Hepatocyte (in vitro differentiated cells): ENCODE measurements at regions not wholly inside any gene's neighbourhood (a gene's known extent, or its start where the extent isn't known, plus 50 kb on each side); places are given as distances from the start of the nearest gene placed in this dataset.

Source experiments
- DNase-seq: peaks from one replicate; pipeline ENCODE4 v3.0.0-alpha.2; 2016; ENCODE audit warnings: low spot score
- H2AFZ ChIP-seq: fragments of 200-600 bp; sonication (generic); 2 replicates; pipeline ENCODE4 v1.6.0; 2016; ENCODE audit warnings: antibody characterized with exemption, mild to moderate bottlenecking
- H3K27ac ChIP-seq: fragments of 200-600 bp; sonication (generic); 2 replicates; pipeline ENCODE4 v1.5.1; 2016; ENCODE audit warnings: mild to moderate bottlenecking
- H3K27me3 ChIP-seq: fragments of 200-600 bp; sonication (generic); 2 replicates; pipeline ENCODE4 v1.6.1; 2016
- H3K36me3 ChIP-seq: fragments of 200-600 bp; sonication (generic); replicated peaks from 2 replicates; pipeline ENCODE4 v1.5.1; 2016; ENCODE audit warnings: low read depth; ENCODE audit not compliant: insufficient read depth
- H3K4me1 ChIP-seq: fragments of 200-600 bp; sonication (generic); 2 replicates; pipeline ENCODE4 v1.5.1; 2016; ENCODE audit warnings: mild to moderate bottlenecking, moderate library complexity; ENCODE audit not compliant: insufficient read depth
- H3K4me2 ChIP-seq: fragments of 200-600 bp; sonication (generic); 2 replicates; pipeline ENCODE4 v1.6.0; 2016
- H3K4me3 ChIP-seq: fragments of 200-600 bp; sonication (generic); 2 replicates; pipeline ENCODE4 v1.5.1; 2016; ENCODE audit warnings: mild to moderate bottlenecking
- H3K79me2 ChIP-seq: fragments of 200-600 bp; sonication (generic); 2 replicates; pipeline ENCODE4 v1.6.0; 2017; ENCODE audit warnings: mild to moderate bottlenecking
- H3K9me2 ChIP-seq: fragments of 200-600 bp; sonication (generic); replicated peaks from 2 replicates; pipeline ENCODE4 v1.6.0; 2017; ENCODE audit warnings: mild to moderate bottlenecking; ENCODE audit not compliant: insufficient read depth
- H3K9me3 ChIP-seq: fragments of 200-600 bp; sonication (generic); 2 replicates; pipeline ENCODE4 v1.5.1; 2016; ENCODE audit warnings: low read depth, mild to moderate bottlenecking
- H4K20me1 ChIP-seq: fragments of 200-600 bp; sonication (generic); 2 replicates; pipeline ENCODE4 v1.6.0; 2016; ENCODE audit warnings: mild to moderate bottlenecking; ENCODE audit not compliant: insufficient read depth, poor library complexity, severe bottlenecking
- EZH2 ChIP-seq: fragments of 200-600 bp; sonication (generic); IDR thresholded peaks from 2 replicates; pipeline ENCODE4 v1.6.1; 2016; ENCODE audit warnings: antibody characterized with exemption, mild to moderate bottlenecking, borderline replicate concordance
- EZH2phosphoT487 ChIP-seq: fragments of 200-600 bp; sonication (generic); IDR thresholded peaks from one replicate; pipeline ENCODE4 v1.6.1; 2018; ENCODE audit warnings: antibody characterized with exemption, mild to moderate bottlenecking, low read depth, moderate library complexity; ENCODE audit not compliant: unreplicated experiment, severe bottlenecking
- WGBS: methylation state at CpG from one replicate; pipeline ENCODE4 v1.1.6; 2016; ENCODE audit warnings: low lambda C conversion rate; ENCODE audit errors: missing lambda C conversion rate; 5-methylcytosine and 5-hydroxymethylcytosine counted together
- TF ChIP-seq, protein P1 (sequence below): fragments of 200-600 bp; sonication (generic); IDR thresholded peaks from 2 replicates; pipeline ENCODE4 v1.5.1; 2016; ENCODE audit warnings: antibody characterized with exemption, mild to moderate bottlenecking; ENCODE audit not compliant: poor library complexity

DNA sequence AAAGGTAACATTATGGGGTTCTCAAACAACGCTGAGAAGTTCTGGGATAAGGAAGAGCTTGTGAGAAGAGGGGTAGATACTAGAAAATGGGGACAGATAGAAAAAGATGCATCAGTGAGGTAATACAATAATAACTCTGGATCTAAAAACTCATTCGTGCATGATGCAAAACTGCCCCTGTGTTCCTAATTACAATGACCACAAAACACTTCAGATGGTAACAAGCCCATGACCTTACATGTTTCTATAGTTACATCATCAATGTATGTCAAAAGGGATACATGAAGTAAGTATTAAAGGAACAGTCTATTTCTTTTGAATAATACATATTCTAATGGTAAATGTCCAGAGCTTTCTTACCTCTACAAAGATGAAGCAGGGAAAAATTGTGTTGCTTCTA is 110.6 kb upstream of the PLPPR5 start:
- no peaks in the 10 kb centered on the region for H4K20me1 ChIP-seq
- H3K9me3 ChIP-seq = no peaks in the 10 kb centered on the region
- WGBS = 79% methylated on average over 2 of the region's 2 CpGs
- H3K27me3 ChIP-seq = no peaks in the 10 kb centered on the region
- H3K27ac ChIP-seq = no peak overlapping the region
- H3K9me2 ChIP-seq = no peaks in the 10 kb centered on the region
- no peaks in the 10 kb centered on the region for H3K4me1 ChIP-seq
- no peaks in the 10 kb centered on the region for H3K79me2 ChIP-seq
- no peak overlapping the region for H3K4me2 ChIP-seq
- H3K4me3 ChIP-seq = no peak overlapping the region
- DNase-seq = no peak
- TF ChIP-seq, protein P1, sequence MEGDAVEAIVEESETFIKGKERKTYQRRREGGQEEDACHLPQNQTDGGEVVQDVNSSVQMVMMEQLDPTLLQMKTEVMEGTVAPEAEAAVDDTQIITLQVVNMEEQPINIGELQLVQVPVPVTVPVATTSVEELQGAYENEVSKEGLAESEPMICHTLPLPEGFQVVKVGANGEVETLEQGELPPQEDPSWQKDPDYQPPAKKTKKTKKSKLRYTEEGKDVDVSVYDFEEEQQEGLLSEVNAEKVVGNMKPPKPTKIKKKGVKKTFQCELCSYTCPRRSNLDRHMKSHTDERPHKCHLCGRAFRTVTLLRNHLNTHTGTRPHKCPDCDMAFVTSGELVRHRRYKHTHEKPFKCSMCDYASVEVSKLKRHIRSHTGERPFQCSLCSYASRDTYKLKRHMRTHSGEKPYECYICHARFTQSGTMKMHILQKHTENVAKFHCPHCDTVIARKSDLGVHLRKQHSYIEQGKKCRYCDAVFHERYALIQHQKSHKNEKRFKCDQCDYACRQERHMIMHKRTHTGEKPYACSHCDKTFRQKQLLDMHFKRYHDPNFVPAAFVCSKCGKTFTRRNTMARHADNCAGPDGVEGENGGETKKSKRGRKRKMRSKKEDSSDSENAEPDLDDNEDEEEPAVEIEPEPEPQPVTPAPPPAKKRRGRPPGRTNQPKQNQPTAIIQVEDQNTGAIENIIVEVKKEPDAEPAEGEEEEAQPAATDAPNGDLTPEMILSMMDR = no peak
- TF ChIP-seq EZH2 = no peak
- TF ChIP-seq EZH2phosphoT487 = no peak
- H2AFZ ChIP-seq = no peak overlapping the region
- no peaks in the 10 kb centered on the region for H3K36me3 ChIP-seq

DNA sequence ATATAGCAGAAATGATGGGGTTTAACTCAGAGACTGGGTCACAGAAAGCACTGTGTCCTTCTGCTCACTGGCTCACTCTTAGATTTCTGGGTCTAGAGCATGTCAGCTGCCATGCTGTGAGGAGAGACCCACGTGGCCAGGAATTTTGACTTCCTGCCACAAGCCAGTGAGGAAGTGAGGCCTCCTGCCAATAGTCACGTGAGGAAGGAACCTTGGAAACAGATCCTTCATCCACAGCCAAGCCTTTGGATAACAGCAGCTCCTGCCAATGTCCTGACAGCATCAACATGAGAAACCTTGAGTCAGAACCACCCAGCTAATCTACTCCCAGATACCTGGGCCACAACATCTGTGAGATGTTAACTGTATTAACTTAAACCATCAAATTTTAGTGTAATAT is 114.5 kb upstream of the PLPPR5 start:
- Histone ChIP-seq H3K36me3 (no peaks in the 10 kb centered on the region), H3K27me3 (no peaks in the 10 kb centered on the region), H3K79me2 (no peaks in the 10 kb centered on the region), H3K9me3 (no peaks in the 10 kb centered on the region), H3K4me3 (no peak overlapping the region), H3K4me2 (no peak overlapping the region), H3K4me1 (no peaks in the 10 kb centered on the region), H3K9me2 (no peaks in the 10 kb centered on the region), H4K20me1 (no peaks in the 10 kb centered on the region), H2AFZ (no peak overlapping the region), H3K27ac (no peak overlapping the region)
- DNase-seq = no peak
- 67% methylated on average over 2 of the region's 2 CpGs for WGBS
- TF ChIP-seq, protein P1 = no peak
- TF ChIP-seq EZH2phosphoT487 (no peak), EZH2 (no peak)

DNA sequence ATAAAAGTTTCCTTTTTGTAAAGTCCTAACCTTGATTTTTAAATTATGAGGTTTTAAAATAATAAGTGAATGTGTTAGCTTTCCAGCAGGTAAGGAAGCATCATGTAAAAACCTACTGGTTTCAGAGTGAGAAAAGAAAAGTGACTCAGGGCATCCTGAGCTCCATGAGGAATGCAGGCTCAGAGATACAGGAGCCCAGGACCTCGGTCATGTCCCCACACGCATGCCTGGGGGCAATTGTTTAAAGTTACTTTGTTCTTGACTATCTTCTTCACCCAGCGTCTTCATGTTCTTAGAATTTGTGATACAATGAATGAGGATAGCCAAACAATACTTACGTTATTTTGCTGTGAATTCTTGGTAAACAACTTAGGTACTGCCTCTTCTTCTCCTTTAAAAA is 117.4 kb upstream of the PLPPR5 start:
- no peak for DNase-seq
- Histone ChIP-seq H4K20me1 (no peaks in the 10 kb centered on the region), H3K4me3 (no peak overlapping the region), H3K79me2 (no peaks in the 10 kb centered on the region), H3K4me2 (no peak overlapping the region), H3K36me3 (no peaks in the 10 kb centered on the region), H3K4me1 (no peaks in the 10 kb centered on the region), H2AFZ (no peak overlapping the region), H3K9me3 (no peaks in the 10 kb centered on the region), H3K9me2 (no peaks in the 10 kb centered on the region), H3K27me3 (no peaks in the 10 kb centered on the region), H3K27ac (no peak overlapping the region)
- 73% methylated on average over 4 of the region's 4 CpGs for WGBS
- TF ChIP-seq, protein P1 = no peak
- TF ChIP-seq EZH2phosphoT487 (no peak), EZH2 (no peak)

DNA sequence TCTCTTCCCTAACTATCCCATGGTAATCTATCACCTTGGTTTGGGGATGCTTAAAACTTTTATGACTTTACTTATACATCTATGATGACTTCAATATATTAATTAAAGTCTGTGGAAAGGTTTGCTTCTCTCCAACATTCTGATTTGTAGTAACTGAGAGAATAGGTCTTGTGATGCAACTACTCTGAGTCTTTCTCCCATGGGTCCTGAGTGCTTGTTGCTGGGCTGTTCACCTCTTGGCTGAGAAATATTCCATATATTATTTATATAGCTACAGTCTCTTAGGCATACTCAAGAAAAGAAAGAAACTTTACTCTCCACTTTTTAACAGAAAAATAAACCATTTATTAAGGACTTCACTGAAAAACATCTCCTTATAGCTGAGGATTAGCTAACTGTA is 119.3 kb upstream of the PLPPR5 start:
- H4K20me1 ChIP-seq = no peaks in the 10 kb centered on the region
- H3K36me3 ChIP-seq = no peaks in the 10 kb centered on the region
- DNase-seq = no peak
- H2AFZ ChIP-seq = no peak overlapping the region
- no peaks in the 10 kb centered on the region for H3K9me2 ChIP-seq
- TF ChIP-seq, protein P1 = no peak
- TF ChIP-seq EZH2 = no peak
- TF ChIP-seq EZH2phosphoT487 = no peak
- no peaks in the 10 kb centered on the region for H3K27me3 ChIP-seq
- no peak overlapping the region for H3K4me2 ChIP-seq
- no peaks in the 10 kb centered on the region for H3K79me2 ChIP-seq
- H3K27ac ChIP-seq = no peak overlapping the region
- H3K4me1 ChIP-seq = no peaks in the 10 kb centered on the region
- no peak overlapping the region for H3K4me3 ChIP-seq
- no peaks in the 10 kb centered on the region for H3K9me3 ChIP-seq
